ENCODE measurements at regions not wholly inside any gene's neighbourhood (a gene's known extent, or its start where the extent isn't known, plus 50 kb on each side); places are given as distances from the start of the nearest gene placed in this dataset.
A peak's percentile ranks its signal among the peaks of the same experiment; 100 is the strongest.
"Not testable (repeated sequence)": the region's sequence is repeated elsewhere in the genome, so short reads cannot be mapped to it uniquely, and the experiment has no call there.

- no peak for DNase-seq (ENCODE audit: low spot score)
Observed at GRCh38 chr2:192536922-192537624, 342.3 kb upstream of the TMEFF2 start.

GRCh38 chr2:192535956-192536921, 341.5 kb upstream of the TMEFF2 start:
- DNase-seq (ENCODE audit: low spot score), result no peak

- no peak for DNase-seq (ENCODE audit: low spot score)
Observed at GRCh38 chr2:192534072-192534471, 339.3 kb upstream of the TMEFF2 start.

GRCh38 chr2:192524642-192525251, 330.0 kb upstream of the TMEFF2 start:
- DNase-seq (ENCODE audit: low spot score), result not testable (repeated sequence)

- DNase-seq (ENCODE audit: low spot score), result not testable (repeated sequence)
Observed at GRCh38 chr2:192524214-192524613, 329.5 kb upstream of the TMEFF2 start.

- no peak for DNase-seq (ENCODE audit: low spot score)
Observed at GRCh38 chr2:192515937-192516336, 321.2 kb upstream of the TMEFF2 start.

GRCh38 chr2:192513575-192513974, 318.8 kb upstream of the TMEFF2 start:
- DNase-seq (ENCODE audit: low spot score), result no peak

- not testable (repeated sequence) for DNase-seq (ENCODE audit: low spot score)
Observed at GRCh38 chr2:192507836-192508450, 313.2 kb upstream of the TMEFF2 start.

GRCh38 chr2:192500550-192501200, 305.9 kb upstream of the TMEFF2 start:
- DNase-seq (ENCODE audit: low spot score), result peak; percentile 80

GRCh38 chr2:192499476-192499875, 304.7 kb upstream of the TMEFF2 start:
- peak; percentile 69 for DNase-seq (ENCODE audit: low spot score)

GRCh38 chr2:192498747-192499146, 304.0 kb upstream of the TMEFF2 start:
- peak; percentile 10 for DNase-seq (ENCODE audit: low spot score)

- not testable (repeated sequence) for DNase-seq (ENCODE audit: low spot score)
Observed at GRCh38 chr2:192488158-192488557, 293.4 kb upstream of the TMEFF2 start.

GRCh38 chr2:192487636-192488035, 292.9 kb upstream of the TMEFF2 start:
- no peak for DNase-seq (ENCODE audit: low spot score)

GRCh38 chr2:192484903-192485302, 290.2 kb upstream of the TMEFF2 start:
- no peak for DNase-seq (ENCODE audit: low spot score)

- DNase-seq (ENCODE audit: low spot score), result no peak
Observed at GRCh38 chr2:192480984-192481383, 286.3 kb upstream of the TMEFF2 start.

GRCh38 chr2:192473331-192473730, 278.6 kb upstream of the TMEFF2 start:
- no peak for DNase-seq (ENCODE audit: low spot score)

- DNase-seq (ENCODE audit: low spot score), result no peak
Observed at GRCh38 chr2:192471982-192472381, 277.2 kb upstream of the TMEFF2 start.

- DNase-seq (ENCODE audit: low spot score), result no peak
Observed at GRCh38 chr2:192469612-192470011, 274.9 kb upstream of the TMEFF2 start.

- no peak for DNase-seq (ENCODE audit: low spot score)
Observed at GRCh38 chr2:192467953-192468660, 273.4 kb upstream of the TMEFF2 start.

GRCh38 chr2:192465141-192465540, 270.4 kb upstream of the TMEFF2 start:
- no peak for DNase-seq (ENCODE audit: low spot score)

- DNase-seq (ENCODE audit: low spot score), result no peak
Observed at GRCh38 chr2:192459422-192459821, 264.7 kb upstream of the TMEFF2 start.

Data from SW480 (cell line).